ENCODE measurements at regions not wholly inside any gene's neighbourhood (a gene's known extent, or its start where the extent isn't known, plus 50 kb on each side); places are given as distances from the start of the nearest gene placed in this dataset.

DNA sequence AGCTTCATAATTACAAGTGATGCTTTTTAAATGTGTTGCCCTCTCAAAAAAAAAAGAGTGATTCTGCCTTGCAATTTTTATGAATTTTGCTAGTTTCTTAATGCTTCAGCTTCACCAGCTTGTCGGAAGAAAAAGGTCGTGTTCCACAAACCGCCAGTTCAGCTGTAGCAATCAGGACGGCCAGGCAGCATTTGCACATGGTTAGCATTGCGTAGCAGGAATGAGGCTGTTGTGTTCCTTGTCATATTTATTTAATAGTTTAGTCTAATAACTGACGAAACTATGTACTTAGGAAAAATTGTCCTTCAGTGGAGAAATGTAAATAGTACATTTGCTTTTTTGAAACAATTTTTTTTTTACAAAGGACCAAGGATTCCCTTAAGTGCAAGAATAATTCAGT lies 64.9 kb upstream of the SELENOK start:
- H3K4me2 ChIP-seq (ENCODE audit: control insufficient read depth, extremely low read depth, insufficient read depth, low read depth, low read length) = no peak overlapping the region
- no peak for FAIRE-seq
- no peak for TF ChIP-seq EZH2 (IDR thresholded peaks at IDR 0.05; ENCODE audit: low read length)
- TF ChIP-seq, protein P1, sequence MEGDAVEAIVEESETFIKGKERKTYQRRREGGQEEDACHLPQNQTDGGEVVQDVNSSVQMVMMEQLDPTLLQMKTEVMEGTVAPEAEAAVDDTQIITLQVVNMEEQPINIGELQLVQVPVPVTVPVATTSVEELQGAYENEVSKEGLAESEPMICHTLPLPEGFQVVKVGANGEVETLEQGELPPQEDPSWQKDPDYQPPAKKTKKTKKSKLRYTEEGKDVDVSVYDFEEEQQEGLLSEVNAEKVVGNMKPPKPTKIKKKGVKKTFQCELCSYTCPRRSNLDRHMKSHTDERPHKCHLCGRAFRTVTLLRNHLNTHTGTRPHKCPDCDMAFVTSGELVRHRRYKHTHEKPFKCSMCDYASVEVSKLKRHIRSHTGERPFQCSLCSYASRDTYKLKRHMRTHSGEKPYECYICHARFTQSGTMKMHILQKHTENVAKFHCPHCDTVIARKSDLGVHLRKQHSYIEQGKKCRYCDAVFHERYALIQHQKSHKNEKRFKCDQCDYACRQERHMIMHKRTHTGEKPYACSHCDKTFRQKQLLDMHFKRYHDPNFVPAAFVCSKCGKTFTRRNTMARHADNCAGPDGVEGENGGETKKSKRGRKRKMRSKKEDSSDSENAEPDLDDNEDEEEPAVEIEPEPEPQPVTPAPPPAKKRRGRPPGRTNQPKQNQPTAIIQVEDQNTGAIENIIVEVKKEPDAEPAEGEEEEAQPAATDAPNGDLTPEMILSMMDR (optimal IDR thresholded peaks at IDR 0.05 in 1 of 3, IDR thresholded peaks at IDR 0.05 in 1 of 3, conservative IDR thresholded peaks at IDR 0.05 in 1 of 3; ENCODE audit: extremely low read depth in 1 of 3, insufficient read depth in 2 of 3, low read length in 3 of 3) = no peak

GRCh38 chr3:53949541-53949940 lies 57.9 kb upstream of the SELENOK start:
- no peaks in the 10 kb centered on the region for H3K79me2 ChIP-seq (ENCODE audit: control insufficient read depth, insufficient read depth, low read length)
- H3K36me3 ChIP-seq (ENCODE audit: control insufficient read depth in 2 of 2, extremely low read depth in 1 of 2, insufficient read depth in 2 of 2, low read length in 2 of 2) = no peaks in the 10 kb centered on the region
- DNase-seq (ENCODE audit: low read depth, low spot score) (no peak), FAIRE-seq (no peak)
- H4K20me1 ChIP-seq (ENCODE audit: control insufficient read depth, extremely low read depth, insufficient read depth, low read length) = no peaks in the 10 kb centered on the region
- TF ChIP-seq EZH2 (IDR thresholded peaks at IDR 0.05; ENCODE audit: low read length) = no peak
- TF ChIP-seq, protein P1 (optimal IDR thresholded peaks at IDR 0.05 in 1 of 3, IDR thresholded peaks at IDR 0.05 in 1 of 3, conservative IDR thresholded peaks at IDR 0.05 in 1 of 3; ENCODE audit: extremely low read depth in 1 of 3, insufficient read depth in 2 of 3, low read length in 3 of 3) = no peak
- no peak overlapping the region for H3K4me2 ChIP-seq (ENCODE audit: control insufficient read depth, extremely low read depth, insufficient read depth, low read depth, low read length)
- H3K9ac ChIP-seq (ENCODE audit: control insufficient read depth, extremely low read depth, insufficient read depth, low read length) = no peak overlapping the region
- no peak overlapping the region for H2AFZ ChIP-seq (ENCODE audit: control insufficient read depth, low read length)
- no peaks in the 10 kb centered on the region for H3K4me1 ChIP-seq (ENCODE audit: control insufficient read depth, extremely low read depth, insufficient read depth, low read length)
- H3K27ac ChIP-seq (ENCODE audit: control insufficient read depth, insufficient read depth, low read length) = no peak overlapping the region
- H3K9me1 ChIP-seq (ENCODE audit: control insufficient read depth, extremely low read depth, insufficient read depth, low read length) = no peaks in the 10 kb centered on the region
- dilution Hi-C loops (cut with MboI; ENCODE audit: extremely low pct_ligation_motif_present, low sequenced_read_pairs) = no loop called here
- H3K27me3 ChIP-seq (ENCODE audit: control insufficient read depth, extremely low read depth, insufficient read depth, low read length) = no peaks in the 10 kb centered on the region
- no peak overlapping the region for H3K4me3 ChIP-seq (ENCODE audit: control insufficient read depth in 2 of 3, extremely low read depth in 1 of 3, insufficient read depth in 2 of 3, low read depth in 1 of 3, low read length in 3 of 3)
- H3K9me3 ChIP-seq (ENCODE audit: control insufficient read depth, low read depth, low read length) = no peaks in the 10 kb centered on the region

More for the DNA sequence above, 64.9 kb upstream of the SELENOK start:
- Histone ChIP-seq H3K9me3 (ENCODE audit: control insufficient read depth, low read depth, low read length) (no peaks in the 10 kb centered on the region), H3K4me3 (ENCODE audit: control insufficient read depth in 2 of 3, extremely low read depth in 1 of 3, insufficient read depth in 2 of 3, low read depth in 1 of 3, low read length in 3 of 3) (no peak overlapping the region), H3K36me3 (ENCODE audit: control insufficient read depth in 2 of 2, extremely low read depth in 1 of 2, insufficient read depth in 2 of 2, low read length in 2 of 2) (no peaks in the 10 kb centered on the region), H3K9ac (ENCODE audit: control insufficient read depth, extremely low read depth, insufficient read depth, low read length) (no peak overlapping the region), H4K20me1 (ENCODE audit: control insufficient read depth, extremely low read depth, insufficient read depth, low read length) (no peaks in the 10 kb centered on the region), H2AFZ (ENCODE audit: control insufficient read depth, low read length) (no peak overlapping the region), H3K9me1 (ENCODE audit: control insufficient read depth, extremely low read depth, insufficient read depth, low read length) (no peaks in the 10 kb centered on the region), H3K27me3 (ENCODE audit: control insufficient read depth, extremely low read depth, insufficient read depth, low read length) (no peaks in the 10 kb centered on the region), H3K4me1 (ENCODE audit: control insufficient read depth, extremely low read depth, insufficient read depth, low read length) (no peaks in the 10 kb centered on the region), H3K79me2 (ENCODE audit: control insufficient read depth, insufficient read depth, low read length) (no peaks in the 10 kb centered on the region), H3K27ac (ENCODE audit: control insufficient read depth, insufficient read depth, low read length) (no peak overlapping the region)
- no peak for DNase-seq (ENCODE audit: low read depth, low spot score)
- dilution Hi-C loops (cut with MboI; ENCODE audit: extremely low pct_ligation_motif_present, low sequenced_read_pairs) = no loop called here
